Fibroblast of lung (primary cell): ENCODE measurements at regions not wholly inside any gene's neighbourhood (a gene's known extent, or its start where the extent isn't known, plus 50 kb on each side); places are given as distances from the start of the nearest gene placed in this dataset.

ENCODE experiments used
- DNase-seq, 2 donors: peaks; one replicate each; pipeline versions ENCODE4 v3.0.0 to v3.0.0-alpha.2; 2010; ENCODE audit warnings: low read depth in 2 of 2
- H2AFZ ChIP-seq: 2 replicates; pipeline ENCODE4 v1.5.1; 2012; ENCODE audit warnings: low read length, control low read depth, inconsistent platforms
- H3K27ac ChIP-seq: 2 replicates; pipeline ENCODE4 v1.5.1; 2011; ENCODE audit warnings: low read length, control low read depth; ENCODE audit not compliant: insufficient read depth
- H3K27me3 ChIP-seq: 2 replicates; pipeline ENCODE4 v1.5.1; 2011; ENCODE audit warnings: mild to moderate bottlenecking, low read length; ENCODE audit not compliant: control insufficient read depth, insufficient read depth
- H3K36me3 ChIP-seq: 2 replicates; pipeline ENCODE4 v1.5.1; 2011; ENCODE audit warnings: low read length; ENCODE audit not compliant: control insufficient read depth, insufficient read depth
- H3K4me1 ChIP-seq: 2 replicates; pipeline ENCODE4 v1.5.1; 2011; ENCODE audit warnings: low read length; ENCODE audit not compliant: control insufficient read depth, insufficient read depth; ENCODE audit errors: extremely low read depth
- H3K4me2 ChIP-seq: 2 replicates; pipeline ENCODE4 v1.5.1; 2011; ENCODE audit warnings: low read length, control low read depth; ENCODE audit not compliant: insufficient read depth; ENCODE audit errors: extremely low read depth
- H3K4me3 ChIP-seq, 4 experiments: fragments of 200-600 bp in 1 of 4; sonication (generic) in 1 of 4; replicated peaks in 1 of 4; 2 replicates each; pipeline ENCODE4 v1.5.1; 2011 to 2016; ENCODE audit warnings: low read length in 4 of 4, low read depth in 3 of 4, mild to moderate bottlenecking in 3 of 4, control low read depth in 2 of 4, inconsistent platforms in 1 of 4, mixed read lengths in 1 of 4; ENCODE audit not compliant: insufficient read depth in 1 of 4; ENCODE audit errors: control extremely low read depth in 1 of 4
- H3K79me2 ChIP-seq: 2 replicates; pipeline ENCODE4 v1.5.1; 2012; ENCODE audit warnings: mild to moderate bottlenecking, low read length, inconsistent platforms; ENCODE audit not compliant: control insufficient read depth, insufficient read depth
- H3K9ac ChIP-seq: 2 replicates; pipeline ENCODE4 v1.5.1; 2011; ENCODE audit warnings: mild to moderate bottlenecking, low read length, control low read depth; ENCODE audit not compliant: insufficient read depth
- H3K9me3 ChIP-seq: 2 replicates; pipeline ENCODE4 v1.5.1; 2012; ENCODE audit warnings: low read depth, low read length; ENCODE audit not compliant: control insufficient read depth, insufficient read depth
- H4K20me1 ChIP-seq: 2 replicates; pipeline ENCODE4 v1.5.1; 2011; ENCODE audit warnings: low read length; ENCODE audit not compliant: control insufficient read depth, insufficient read depth; ENCODE audit errors: extremely low read depth
- EZH2 ChIP-seq: IDR thresholded peaks from 2 replicates; pipeline ENCODE4 v1.5.1; 2012; ENCODE audit warnings: low read length, control low read depth, mild to moderate bottlenecking; ENCODE audit errors: missing control alignments
- TF ChIP-seq, protein P1 (sequence below), 2 donors: IDR thresholded peaks in 1 of 2; conservative IDR thresholded peaks in 1 of 2; 1 replicate in 1 of 2; 2 replicates in 1 of 2; pipeline ENCODE4 v1.5.1; 2011 to 2012; ENCODE audit warnings: low read length in 2 of 2, control low read depth in 1 of 2, inconsistent platforms in 1 of 2, low read depth in 1 of 2, mild to moderate bottlenecking in 1 of 2

DNA sequence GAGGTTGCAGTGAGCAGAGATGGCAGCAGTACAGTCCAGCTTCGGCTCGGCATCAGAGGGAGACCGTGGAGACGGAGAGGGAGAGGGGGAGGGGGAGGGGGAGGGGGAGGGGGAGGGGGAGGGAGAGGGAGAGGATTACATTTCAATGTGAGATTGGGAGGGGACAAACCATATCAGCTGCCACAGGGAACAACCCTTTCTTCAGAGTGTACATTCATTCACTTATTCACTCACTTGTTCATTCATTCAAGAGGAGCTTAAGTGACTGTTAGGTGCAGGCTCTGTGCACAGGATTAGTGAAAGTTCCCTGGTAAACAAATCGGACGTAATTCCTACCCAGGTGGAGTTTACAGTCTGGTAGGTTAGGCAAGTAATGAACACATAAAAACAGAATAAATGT, 65.6 kb upstream of the MEDAG start:
- Histone ChIP-seq H3K9me3 (no peaks in the 10 kb centered on the region), H2AFZ (no peak overlapping the region), H3K79me2 (no peaks in the 10 kb centered on the region), H3K4me3 (peak overlapping the region in 1 of 4 experiments; percentile 28), H3K27ac (no peak overlapping the region), H3K27me3 (peaks cover 9% of the 10 kb centered on the region), H4K20me1 (no peaks in the 10 kb centered on the region), H3K9ac (no peak overlapping the region), H3K4me1 (no peaks in the 10 kb centered on the region), H3K4me2 (peak overlapping the region; percentile 33), H3K36me3 (no peaks in the 10 kb centered on the region)
- TF ChIP-seq, protein P1, sequence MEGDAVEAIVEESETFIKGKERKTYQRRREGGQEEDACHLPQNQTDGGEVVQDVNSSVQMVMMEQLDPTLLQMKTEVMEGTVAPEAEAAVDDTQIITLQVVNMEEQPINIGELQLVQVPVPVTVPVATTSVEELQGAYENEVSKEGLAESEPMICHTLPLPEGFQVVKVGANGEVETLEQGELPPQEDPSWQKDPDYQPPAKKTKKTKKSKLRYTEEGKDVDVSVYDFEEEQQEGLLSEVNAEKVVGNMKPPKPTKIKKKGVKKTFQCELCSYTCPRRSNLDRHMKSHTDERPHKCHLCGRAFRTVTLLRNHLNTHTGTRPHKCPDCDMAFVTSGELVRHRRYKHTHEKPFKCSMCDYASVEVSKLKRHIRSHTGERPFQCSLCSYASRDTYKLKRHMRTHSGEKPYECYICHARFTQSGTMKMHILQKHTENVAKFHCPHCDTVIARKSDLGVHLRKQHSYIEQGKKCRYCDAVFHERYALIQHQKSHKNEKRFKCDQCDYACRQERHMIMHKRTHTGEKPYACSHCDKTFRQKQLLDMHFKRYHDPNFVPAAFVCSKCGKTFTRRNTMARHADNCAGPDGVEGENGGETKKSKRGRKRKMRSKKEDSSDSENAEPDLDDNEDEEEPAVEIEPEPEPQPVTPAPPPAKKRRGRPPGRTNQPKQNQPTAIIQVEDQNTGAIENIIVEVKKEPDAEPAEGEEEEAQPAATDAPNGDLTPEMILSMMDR (conservative IDR thresholded peaks at IDR 0.05 in 1 of 2, IDR thresholded peaks at IDR 0.05 in 1 of 2; ENCODE audit: low read depth in 1 of 2, low read length in 2 of 2) = no peak
- TF ChIP-seq EZH2 = no peak
- DNase-seq = no peak

DNA sequence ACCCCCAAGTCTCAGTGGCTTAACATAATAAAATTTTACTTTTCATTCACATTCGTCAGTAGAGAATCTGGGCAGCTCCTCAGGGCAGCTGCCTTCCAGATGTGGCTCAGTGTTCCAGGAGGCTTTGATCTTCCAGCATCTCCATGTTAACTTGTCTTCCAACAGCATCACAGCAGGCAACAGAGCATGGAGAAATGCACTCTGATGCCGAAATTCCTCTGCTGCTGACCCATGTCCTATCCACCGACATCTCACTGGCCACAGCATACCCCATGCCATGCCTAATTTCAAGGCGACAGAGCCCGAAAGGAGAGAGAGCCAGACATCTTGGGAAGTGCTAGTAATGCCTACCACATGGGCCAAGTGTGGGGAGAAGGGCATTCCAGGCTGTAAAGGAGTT, 64.9 kb upstream of the MEDAG start:
- DNase-seq = peak in 1 of 2 donors; percentile 49
- Histone ChIP-seq H3K4me1 (peaks cover 4% of the 10 kb centered on the region), H4K20me1 (no peaks in the 10 kb centered on the region), H3K9me3 (no peaks in the 10 kb centered on the region), H3K79me2 (no peaks in the 10 kb centered on the region), H3K27ac (no peak overlapping the region), H2AFZ (no peak overlapping the region), H3K9ac (no peak overlapping the region), H3K36me3 (no peaks in the 10 kb centered on the region), H3K27me3 (peaks cover 8% of the 10 kb centered on the region), H3K4me2 (peak overlapping the region; percentile 33), H3K4me3 (peak overlapping the region in 1 of 4 experiments; percentile 28)
- TF ChIP-seq, protein P1 (conservative IDR thresholded peaks at IDR 0.05 in 1 of 2, IDR thresholded peaks at IDR 0.05 in 1 of 2; ENCODE audit: low read depth in 1 of 2, low read length in 2 of 2) = no peak
- TF ChIP-seq EZH2 = no peak

DNA sequence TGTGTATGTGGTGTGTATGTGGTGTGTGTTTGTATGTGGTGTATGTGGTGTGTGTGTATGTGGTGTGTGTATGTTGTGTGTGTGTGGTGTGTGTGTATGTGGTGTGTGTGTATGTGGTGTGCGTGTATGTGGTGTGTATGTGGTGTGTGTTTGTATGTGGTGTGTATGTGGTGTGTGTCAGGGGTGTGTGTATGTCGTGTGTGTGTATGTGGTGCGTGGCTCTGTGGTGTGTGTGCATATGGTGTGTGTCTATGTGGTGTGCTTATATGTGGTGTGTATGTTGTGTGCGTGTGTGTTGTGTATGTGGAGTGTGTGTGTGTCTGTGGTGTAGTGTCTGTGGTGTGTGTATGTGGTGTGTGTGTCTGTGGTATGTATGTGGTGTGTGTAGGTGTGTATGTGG, 62.5 kb upstream of the MEDAG start:
- H3K4me2 ChIP-seq = no peak overlapping the region
- H3K4me3 ChIP-seq = no peak overlapping the region
- H4K20me1 ChIP-seq = no peaks in the 10 kb centered on the region
- TF ChIP-seq EZH2 = no peak
- TF ChIP-seq, protein P1 (conservative IDR thresholded peaks at IDR 0.05 in 1 of 2, IDR thresholded peaks at IDR 0.05 in 1 of 2; ENCODE audit: low read depth in 1 of 2, low read length in 2 of 2) = no peak
- H3K36me3 ChIP-seq = no peaks in the 10 kb centered on the region
- H3K27ac ChIP-seq = no peak overlapping the region
- no peak overlapping the region for H3K9ac ChIP-seq
- no peak overlapping the region for H2AFZ ChIP-seq
- H3K4me1 ChIP-seq = peaks cover 4% of the 10 kb centered on the region
- no peaks in the 10 kb centered on the region for H3K79me2 ChIP-seq
- no peaks in the 10 kb centered on the region for H3K9me3 ChIP-seq
- no peaks in the 10 kb centered on the region for H3K27me3 ChIP-seq
- no peak for DNase-seq
